HepG2 (cell line): ENCODE measurements at regions not wholly inside any gene's neighbourhood (a gene's known extent, or its start where the extent isn't known, plus 50 kb on each side); places are given as distances from the start of the nearest gene placed in this dataset.

Source experiments
- ATAC-seq: fragments of 200-7000 bp; cut with Tn5 transposase; 3 replicates; pipeline ENCODE4 v1.9.1; 2020; ENCODE audit warnings: mild to moderate bottlenecking, moderate library complexity
- BruUV-seq: library from RNA; stranded (reverse); fragments of 400-500 nt; replicated peaks from 2 replicates; lab custom pipeline; 2021; lab: Mats Ljungman, UMichigan
- CTCF ChIA-PET: fragments of 300-600 bp; formaldehyde crosslinking; extraction: SDS; loops from one replicate; lab custom pipeline; 2021; ENCODE audit warnings: low total read pairs, inconsistent platforms, low intra/inter-chr PET ratio; lab: Yijun Ruan, JAX
- POLR2A ChIA-PET: fragments of 350-600 bp; sonication (Branson Sonifier 250); formaldehyde crosslinking; loops from one replicate; lab custom pipeline; 2020; ENCODE audit warnings: antibody characterized with exemption, inconsistent platforms; lab: Yijun Ruan, JAX
- DNase-seq: peaks from one replicate; pipeline ENCODE4 v3.0.0-alpha.2; 2015; ENCODE audit warnings: low spot score
- FAIRE-seq: peaks from 3 replicates; lab custom pipeline; 2011; peaks lifted over from hg19 to GRCh38; lab: Jason Lieb, UNC
- H2AFZ ChIP-seq: one replicate; pipeline ENCODE4 v1.6.1; 2011; ENCODE audit warnings: low read length, inconsistent platforms
- H3K27ac ChIP-seq: fragments of 300-600 bp; 3 replicates; pipeline ENCODE4 v1.8.0; 2011; ENCODE audit warnings: mixed run types, mild to moderate bottlenecking, mixed read lengths, low read length, inconsistent platforms; ENCODE audit not compliant: insufficient read depth; ENCODE audit errors: extremely low read length
- H3K27me3 ChIP-seq, 2 experiments: fragments of 200-600 bp in 1 of 2; 2 replicates in 1 of 2; 3 replicates in 1 of 2; pipeline versions ENCODE4 v1.6.0 to v1.8.0; 2011; ENCODE audit warnings: low read length in 2 of 2, mild to moderate bottlenecking in 2 of 2, moderate library complexity in 2 of 2, inconsistent platforms in 1 of 2; ENCODE audit not compliant: insufficient read depth in 2 of 2, control insufficient read depth in 1 of 2
- H3K36me3 ChIP-seq, 2 experiments: fragments of 200-600 bp in 1 of 2; replicated peaks in 1 of 2; 2 replicates in 1 of 2; 3 replicates in 1 of 2; pipeline versions ENCODE4 v1.5.1 to v1.8.0; 2011; ENCODE audit warnings: low read length in 2 of 2, inconsistent platforms in 1 of 2; ENCODE audit not compliant: insufficient read depth in 2 of 2, control insufficient read depth in 1 of 2
- H3K4me1 ChIP-seq: 2 replicates; pipeline ENCODE4 v1.5.1; 2012; ENCODE audit warnings: low read length, inconsistent platforms; ENCODE audit not compliant: insufficient read depth
- H3K4me2 ChIP-seq: 2 replicates; pipeline ENCODE4 v1.6.0; 2011; ENCODE audit warnings: low read depth, low read length, inconsistent platforms
- H3K4me3 ChIP-seq, 3 experiments: fragments of 200-600 bp in 1 of 3; sonication (generic), shearing (Covaris generic) in 1 of 3; replicated peaks in 1 of 3; 2 replicates each; pipeline ENCODE4 v1.5.1; 2011 to 2016; ENCODE audit warnings: low read length in 3 of 3, inconsistent platforms in 2 of 3, low read depth in 2 of 3, mild to moderate bottlenecking in 2 of 3, control low read depth in 1 of 3, mixed read lengths in 1 of 3; ENCODE audit not compliant: insufficient read depth in 1 of 3
- H3K79me2 ChIP-seq: one replicate; pipeline ENCODE4 v1.6.1; 2011; ENCODE audit warnings: low read length, inconsistent platforms; ENCODE audit not compliant: insufficient read depth
- H3K9ac ChIP-seq: 2 replicates; pipeline ENCODE4 v1.6.0; 2011; ENCODE audit warnings: mild to moderate bottlenecking, low read depth, low read length, inconsistent platforms; ENCODE audit not compliant: insufficient read depth
- H3K9me3 ChIP-seq: 2 replicates; pipeline ENCODE4 v1.5.1; 2012; ENCODE audit warnings: mild to moderate bottlenecking, low read length
- H4K20me1 ChIP-seq: 2 replicates; pipeline ENCODE4 v1.6.0; 2011; ENCODE audit warnings: inconsistent platforms, mild to moderate bottlenecking, low read length, moderate library complexity; ENCODE audit not compliant: insufficient read depth
- BRCA1 ChIP-seq: sonication (generic); formaldehyde crosslinking; IDR thresholded peaks from 2 replicates; pipeline ENCODE4 v1.4.0; 2020; ENCODE audit warnings: missing genetic modification reagents
- CBX2 ChIP-seq, 2 experiments: fragments of 200-600 bp in 1 of 2; sonication (generic); formaldehyde crosslinking in 1 of 2; IDR thresholded peaks; 2 replicates each; pipeline versions ENCODE4 v1.7.0 to v1.8.1; 2018 to 2022; ENCODE audit warnings: low read depth in 2 of 2, low read length in 1 of 2, mild to moderate bottlenecking in 1 of 2, missing genetic modification reagents in 1 of 2
- CCAR2 ChIP-seq: fragments of 200-400 bp; formaldehyde crosslinking; optimal IDR thresholded peaks from 2 replicates; pipeline ENCODE3; 2018; ENCODE audit warnings: low read depth, mild to moderate bottlenecking, low read length, moderate library complexity
- CEBPB ChIP-seq: IDR thresholded peaks from 2 replicates; pipeline ENCODE4 v1.6.1; 2011; ENCODE audit warnings: low read depth, low read length, improper control_type of control experiment, borderline replicate concordance
- ERF ChIP-seq: IDR thresholded peaks from 2 replicates; pipeline ENCODE4 v1.6.1; 2018; ENCODE audit warnings: missing biosample characterization, missing genetic modification reagents
- MTERF4 ChIP-seq: sonication (generic); formaldehyde crosslinking; IDR thresholded peaks from 2 replicates; pipeline ENCODE4 v1.8.0; 2023; ENCODE audit warnings: mild to moderate bottlenecking, missing genetic modification reagents
- MTF2 ChIP-seq: sonication (generic); formaldehyde crosslinking; IDR thresholded peaks from 2 replicates; pipeline ENCODE4 v1.5.0; 2020; ENCODE audit warnings: missing genetic modification reagents, borderline replicate concordance
- NR1H2 ChIP-seq: sonication (generic); formaldehyde crosslinking; IDR thresholded peaks from 2 replicates; pipeline ENCODE4 v1.8.1; 2022; ENCODE audit warnings: low read depth, missing genetic modification reagents, borderline replicate concordance
- POLR2G ChIP-seq: fragments of 200-400 bp; formaldehyde crosslinking; IDR thresholded peaks from 2 replicates; pipeline ENCODE4 v1.6.1; 2018; ENCODE audit warnings: mild to moderate bottlenecking, low read depth, low read length, moderate library complexity
- PTBP1 ChIP-seq: fragments of 200-400 bp; formaldehyde crosslinking; IDR thresholded peaks from 2 replicates; pipeline ENCODE4 v1.6.1; 2018; ENCODE audit warnings: low read length, low read depth; ENCODE audit not compliant: poor library complexity, severe bottlenecking
- RELA ChIP-seq: sonication (generic); formaldehyde crosslinking; IDR thresholded peaks from 2 replicates; pipeline ENCODE4 v1.4.0; 2020; ENCODE audit warnings: missing genetic modification reagents
- TCF12 ChIP-seq, 2 experiments: fragments of 450-650 bp in 1 of 2; sonication (generic) in 1 of 2; formaldehyde crosslinking in 1 of 2; IDR thresholded peaks; 2 replicates each; pipeline versions ENCODE4 v1.6.1 to v1.8.0; 2017 to 2022; ENCODE audit warnings: antibody characterized with exemption in 1 of 2, mild to moderate bottlenecking in 1 of 2, missing genetic modification reagents in 1 of 2, moderate library complexity in 1 of 2
- ZNF224 ChIP-seq: sonication (generic); formaldehyde crosslinking; IDR thresholded peaks from 2 replicates; pipeline ENCODE4 v1.5.0; 2020; ENCODE audit warnings: mild to moderate bottlenecking, missing genetic modification reagents
- ZNF24 ChIP-seq: fragments of 450-650 bp; IDR thresholded peaks from 2 replicates; pipeline ENCODE4 v1.6.1; 2017; ENCODE audit warnings: antibody characterized with exemption, mild to moderate bottlenecking
- ZNF615 ChIP-seq: sonication (generic); formaldehyde crosslinking; IDR thresholded peaks from 2 replicates; pipeline ENCODE4 v1.5.0; 2020; ENCODE audit warnings: mild to moderate bottlenecking, missing genetic modification reagents, borderline replicate concordance
- ZNF737 ChIP-seq: sonication (generic); formaldehyde crosslinking; IDR thresholded peaks from 2 replicates; pipeline ENCODE4 v1.5.0; 2020; ENCODE audit warnings: missing genetic modification reagents, mild to moderate bottlenecking, borderline replicate concordance
- WGBS: methylation state at CpG from one replicate; pipeline ENCODE4 v1.1.6; 2017; ENCODE audit warnings: low lambda C conversion rate; 5-methylcytosine and 5-hydroxymethylcytosine counted together
- in situ Hi-C: cut with HindIII; loops from 2 replicates; pipeline ENCODE4 v1.10.0; 2017; ENCODE audit warnings: low pct_unique_long_range_greater_than_20kb; ENCODE audit not compliant: extremely low pct_ligation_motif_present
- intact Hi-C: fragments of 100-400 bp; cut with micrococcal nuclease; formaldehyde crosslinking; loops from one replicate; pipeline ENCODE4 v1.10.0; 2022; ENCODE audit not compliant: unreplicated experiment
- TF ChIP-seq, protein P1 (sequence below): sonication (generic); formaldehyde crosslinking; IDR thresholded peaks from 2 replicates; pipeline ENCODE4 v1.8.1; 2023; ENCODE audit warnings: mild to moderate bottlenecking, inconsistent platforms, moderate library complexity, missing genetic modification reagents, borderline replicate concordance

DNA sequence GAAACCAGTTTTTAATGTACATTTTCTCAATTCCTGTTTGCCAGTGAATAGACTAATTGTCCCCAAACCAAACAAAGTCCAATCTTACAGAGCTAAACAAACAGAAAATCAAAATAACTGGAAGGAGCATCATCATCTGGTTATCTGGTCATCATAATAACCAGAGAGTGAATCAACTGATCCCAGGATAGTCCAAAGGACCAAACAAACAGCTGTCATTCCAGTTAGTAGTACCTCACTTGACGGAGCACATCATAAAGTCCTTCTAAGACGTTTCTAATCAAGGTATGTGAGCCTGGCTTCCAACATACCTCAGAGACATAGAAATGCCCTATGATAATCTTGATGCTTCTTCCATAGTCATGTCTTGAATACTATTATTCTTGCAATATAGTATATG, 240.5 kb downstream of the LTN1 start:
- no peaks in the 10 kb centered on the region for H3K27me3 ChIP-seq
- FAIRE-seq = no peak
- TF ChIP-seq ZNF24 (no peak), ZNF224 (CRISPR knock-in tag) (no peak)
- ChIA-PET CTCF (no interaction called here), POLR2A (no interaction called here)
- H3K9me3 ChIP-seq = no peaks in the 10 kb centered on the region
- peak; percentile 13 for DNase-seq
- 33% methylated on average over 2 of the region's 2 CpGs for WGBS
- in situ Hi-C loops (no loop called here), intact Hi-C loops (no loop called here)
- no peak overlapping the region for H3K4me2 ChIP-seq
- peaks cover 11% of the 10 kb centered on the region for H3K4me1 ChIP-seq
- H2AFZ ChIP-seq = no peak overlapping the region
- ATAC-seq = peak; percentile 29; the same call in 1 of the 3 replicates
- no peak overlapping the region for H3K4me3 ChIP-seq
- no peaks in the 10 kb centered on the region for H3K36me3 ChIP-seq
- H3K9ac ChIP-seq = no peak overlapping the region
- no peak overlapping the region for H3K27ac ChIP-seq
- no peaks in the 10 kb centered on the region for H4K20me1 ChIP-seq
- no peaks in the 10 kb centered on the region for H3K79me2 ChIP-seq
- no TSS peak for BruUV-seq

DNA sequence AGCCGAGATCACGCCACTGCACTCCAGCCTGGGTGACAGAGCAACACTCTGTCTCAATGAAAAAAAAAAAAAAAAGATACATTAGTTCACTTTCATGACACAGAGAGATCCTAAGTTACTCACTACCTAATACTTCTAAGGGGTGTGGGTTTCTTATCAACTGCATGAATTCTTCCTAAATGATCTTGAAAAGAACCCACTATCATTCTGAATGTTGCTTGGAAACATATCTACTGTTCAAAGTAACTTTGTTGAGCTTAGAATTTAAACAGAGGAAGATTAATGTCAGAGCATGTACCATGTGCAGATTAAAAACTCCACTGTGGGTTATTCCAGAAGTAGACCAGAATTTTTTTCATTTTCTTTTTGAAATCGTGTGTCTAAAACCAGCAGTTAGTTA, 241.5 kb downstream of the LTN1 start:
- Histone ChIP-seq H3K79me2 (no peaks in the 10 kb centered on the region), H3K27me3 (no peaks in the 10 kb centered on the region), H3K36me3 (no peaks in the 10 kb centered on the region), H3K27ac (no peak overlapping the region), H2AFZ (no peak overlapping the region), H3K4me2 (no peak overlapping the region), H4K20me1 (no peaks in the 10 kb centered on the region), H3K4me3 (no peak overlapping the region), H3K9ac (no peak overlapping the region), H3K4me1 (peaks cover 11% of the 10 kb centered on the region), H3K9me3 (no peaks in the 10 kb centered on the region)
- ATAC-seq (no peak), FAIRE-seq (no peak), DNase-seq (no peak)
- in situ Hi-C loops = no loop called here
- CTCF ChIA-PET = no interaction called here
- WGBS = 91% methylated on average over 1 of the region's 3 CpGs
- BruUV-seq = no TSS peak
- intact Hi-C loops = no loop called here
- POLR2A ChIA-PET = no interaction called here
- TF ChIP-seq MTERF4 (CRISPR knock-in tag) (no peak), CBX2 (IDR thresholded peaks at IDR 0.05; ENCODE audit: low read depth, low read length) (no peak), CBX2 (CRISPR knock-in tag; IDR thresholded peaks at IDR 0.05; ENCODE audit: low read depth) (no peak), BRCA1 (CRISPR knock-in tag) (no peak), CEBPB (no peak), ZNF737 (CRISPR knock-in tag) (no peak), ERF (CRISPR knock-in tag) (no peak), NR1H2 (no peak), PTBP1 (no peak), CCAR2 (no peak), TCF12 (IDR thresholded peaks at IDR 0.05) (no peak), TCF12 (CRISPR knock-in tag; IDR thresholded peaks at IDR 0.05) (no peak), POLR2G (no peak), ZNF615 (CRISPR knock-in tag) (no peak), MTF2 (no peak), RELA (no peak)
- TF ChIP-seq, protein P1, sequence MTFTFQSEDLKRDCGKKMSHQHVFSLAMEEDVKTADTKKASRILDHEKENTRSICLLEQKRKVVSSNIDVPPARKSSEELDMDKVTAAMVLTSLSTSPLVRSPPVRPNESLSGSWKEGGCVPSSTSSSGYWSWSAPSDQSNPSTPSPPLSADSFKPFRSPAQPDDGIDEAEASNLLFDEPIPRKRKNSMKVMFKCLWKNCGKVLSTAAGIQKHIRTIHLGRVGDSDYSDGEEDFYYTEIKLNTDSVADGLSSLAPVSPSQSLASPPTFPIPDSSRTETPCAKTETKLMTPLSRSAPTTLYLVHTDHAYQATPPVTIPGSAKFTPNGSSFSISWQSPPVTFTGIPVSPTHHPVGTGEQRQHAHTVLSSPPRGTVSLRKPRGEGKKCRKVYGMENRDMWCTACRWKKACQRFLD (CRISPR knock-in tag) = no peak
